ENCODE measurements at regions not wholly inside any gene's neighbourhood (a gene's known extent, or its start where the extent isn't known, plus 50 kb on each side); places are given as distances from the start of the nearest gene placed in this dataset.
"Not testable (repeated sequence)": the region's sequence is repeated elsewhere in the genome, so short reads cannot be mapped to it uniquely, and the experiment has no call there.

DNA sequence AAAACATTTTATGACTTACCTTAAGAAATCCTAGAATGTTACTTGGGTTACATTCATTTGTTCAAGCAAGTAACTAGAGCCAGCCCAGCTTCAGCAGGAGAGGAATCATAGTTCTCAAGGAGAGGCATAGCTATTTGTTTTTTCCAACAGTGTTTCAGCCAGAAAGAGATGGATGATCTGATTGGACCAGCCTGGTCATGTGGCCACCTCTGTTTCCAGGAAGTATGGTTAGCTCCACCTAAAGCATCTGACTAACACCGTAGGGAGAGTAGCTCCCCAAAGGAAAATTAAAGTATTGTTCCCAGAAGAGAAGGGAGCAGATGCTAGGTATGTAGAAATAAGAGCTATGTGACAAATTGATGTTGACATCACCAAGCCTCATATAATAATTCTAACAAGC, 417.1 kb downstream of the TAFA4 start:
- intact Hi-C loops (cut with micrococcal nuclease) = no loop called here
- Mint-ChIP-seq H3K27ac (no peak overlapping the region), H3K9me3 (no peaks in the 10 kb centered on the region), H3K4me1 (ENCODE audit: low read depth) (no peaks in the 10 kb centered on the region), H3K36me3 (ENCODE audit: low read depth) (no peaks in the 10 kb centered on the region), H3K27me3 (ENCODE audit: insufficient read depth) (no peaks in the 10 kb centered on the region), H3K4me3 (no peak overlapping the region)
- DNase-seq (ENCODE audit: low spot score) = no peak

DNA sequence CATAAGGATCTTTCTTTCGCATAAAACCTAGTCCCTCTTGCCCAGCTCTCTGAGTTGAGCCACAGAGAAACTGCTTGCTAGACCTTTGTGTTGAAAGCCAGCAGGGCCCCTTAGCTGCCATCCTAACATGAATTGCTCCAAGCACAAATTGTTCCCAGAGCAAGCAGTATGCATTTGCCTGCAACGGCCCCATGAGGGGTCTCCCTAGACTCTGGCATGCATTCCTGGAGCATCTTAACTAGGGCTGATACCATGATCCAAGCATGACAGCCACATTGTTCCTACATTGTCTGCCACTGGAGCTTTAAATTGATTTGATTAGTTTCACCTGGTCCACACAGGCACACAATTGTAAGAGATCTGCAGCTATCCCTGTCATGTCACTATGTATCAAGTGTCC, 428.1 kb downstream of the TAFA4 start:
- intact Hi-C loops (cut with micrococcal nuclease) = no loop called here
- DNase-seq (ENCODE audit: low spot score) = no peak
- Mint-ChIP-seq H3K27me3 (ENCODE audit: insufficient read depth) (no peaks in the 10 kb centered on the region), H3K27ac (no peak overlapping the region), H3K4me3 (no peak overlapping the region), H3K4me1 (ENCODE audit: low read depth) (no peaks in the 10 kb centered on the region), H3K36me3 (ENCODE audit: low read depth) (no peaks in the 10 kb centered on the region), H3K9me3 (peaks cover 7% of the 10 kb centered on the region)

DNA sequence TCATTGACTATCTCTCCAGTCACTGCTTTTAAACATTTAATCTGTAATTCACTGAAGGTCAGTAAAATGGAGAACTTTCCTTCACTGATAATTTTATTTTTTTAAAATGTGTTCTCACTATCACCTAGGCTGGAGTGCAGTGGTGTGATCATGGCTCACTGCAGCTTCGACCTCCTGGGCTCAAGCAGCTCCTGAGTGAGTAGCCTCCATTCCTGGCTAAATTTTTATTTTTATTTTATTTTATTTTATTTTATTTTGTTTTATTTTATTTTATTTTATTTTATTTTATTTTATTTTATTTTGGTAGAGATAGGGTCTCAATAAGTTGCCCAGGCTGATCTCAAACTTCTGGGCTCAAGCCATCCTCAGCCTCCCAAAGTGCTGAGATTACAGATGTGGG, 446.5 kb downstream of the TAFA4 start:
- H3K27me3 Mint-ChIP-seq (ENCODE audit: insufficient read depth); DNase-seq (ENCODE audit: low spot score); H3K27ac Mint-ChIP-seq; H3K9me3 Mint-ChIP-seq; H3K4me1 Mint-ChIP-seq (ENCODE audit: low read depth); H3K4me3 Mint-ChIP-seq; H3K36me3 Mint-ChIP-seq (ENCODE audit: low read depth); intact Hi-C loops (cut with micrococcal nuclease): not testable (repeated sequence)

DNA sequence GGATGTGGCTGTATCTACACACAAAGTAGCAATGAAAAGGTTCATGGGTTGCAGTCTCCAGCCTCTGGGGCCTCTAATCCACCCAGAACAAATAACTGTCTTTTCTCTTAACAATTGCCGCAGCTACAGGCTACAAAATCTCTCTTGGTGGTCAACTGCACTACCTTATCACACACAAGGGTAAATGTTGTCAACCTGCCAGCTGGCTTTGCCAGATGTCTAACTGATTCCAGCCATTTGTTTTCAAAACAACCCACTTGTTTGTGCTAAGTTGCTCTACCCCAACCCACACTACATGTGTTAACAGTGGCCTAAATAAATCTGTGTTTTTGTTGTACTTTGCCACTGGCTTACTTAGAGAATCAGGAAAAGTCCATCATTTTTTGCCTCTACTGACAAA, 447.3 kb downstream of the TAFA4 start:
- no peaks in the 10 kb centered on the region for H3K27me3 Mint-ChIP-seq (ENCODE audit: insufficient read depth)
- no peaks in the 10 kb centered on the region for H3K9me3 Mint-ChIP-seq
- no peak overlapping the region for H3K27ac Mint-ChIP-seq
- H3K4me1 Mint-ChIP-seq (ENCODE audit: low read depth) = no peaks in the 10 kb centered on the region
- DNase-seq (ENCODE audit: low spot score) = no peak
- H3K4me3 Mint-ChIP-seq = no peak overlapping the region
- intact Hi-C loops (cut with micrococcal nuclease) = no loop called here
- H3K36me3 Mint-ChIP-seq (ENCODE audit: low read depth) = no peaks in the 10 kb centered on the region

DNA sequence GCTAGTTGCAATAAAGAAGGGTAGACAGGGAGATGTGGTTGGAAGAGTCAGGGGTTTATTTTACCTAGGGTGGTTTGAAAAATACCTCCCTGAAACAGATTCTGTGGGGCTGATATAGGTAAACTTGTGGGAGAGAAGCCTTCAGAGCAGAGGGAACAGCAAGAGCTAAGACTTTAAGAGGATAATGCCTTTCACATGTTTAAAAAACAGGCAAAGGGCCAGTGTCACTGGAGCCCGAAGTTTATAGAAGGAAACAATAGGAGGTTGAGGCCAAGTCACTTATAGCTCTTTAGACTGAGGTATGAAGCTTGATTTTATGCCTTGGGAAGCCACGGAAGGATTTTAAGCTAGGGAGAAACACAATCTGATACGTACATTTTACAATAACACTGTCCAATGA, 448.7 kb downstream of the TAFA4 start:
- H3K4me1 Mint-ChIP-seq (ENCODE audit: low read depth) = no peaks in the 10 kb centered on the region
- intact Hi-C loops (cut with micrococcal nuclease) = no loop called here
- no peak overlapping the region for H3K4me3 Mint-ChIP-seq
- H3K27ac Mint-ChIP-seq = no peak overlapping the region
- no peak for DNase-seq (ENCODE audit: low spot score)
- H3K36me3 Mint-ChIP-seq (ENCODE audit: low read depth) = no peaks in the 10 kb centered on the region
- H3K27me3 Mint-ChIP-seq (ENCODE audit: insufficient read depth) = no peaks in the 10 kb centered on the region
- H3K9me3 Mint-ChIP-seq = peaks cover 4% of the 10 kb centered on the region

DNA sequence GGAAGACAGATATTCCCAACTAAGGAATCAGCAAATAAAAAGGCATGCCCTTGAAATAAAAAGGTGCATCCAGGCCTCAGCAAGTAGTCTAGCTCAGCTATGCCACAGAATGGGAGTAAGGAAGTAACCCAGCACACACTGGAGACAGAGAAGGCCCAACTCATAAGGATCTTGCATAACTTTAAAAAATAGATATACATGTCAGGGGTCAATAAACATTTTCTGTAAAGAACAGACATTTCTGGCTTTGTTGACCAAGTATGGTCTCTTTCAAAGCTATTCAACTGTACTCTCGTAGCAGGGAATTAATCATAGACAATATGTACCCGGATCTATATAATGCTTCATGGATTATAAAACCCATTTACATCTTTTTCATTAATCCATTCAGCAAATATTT, 449.3 kb downstream of the TAFA4 start:
- intact Hi-C loops (cut with micrococcal nuclease) = no loop called here
- H3K36me3 Mint-ChIP-seq (ENCODE audit: low read depth) = no peaks in the 10 kb centered on the region
- no peak for DNase-seq (ENCODE audit: low spot score)
- H3K4me1 Mint-ChIP-seq (ENCODE audit: low read depth) = no peaks in the 10 kb centered on the region
- no peak overlapping the region for H3K27ac Mint-ChIP-seq
- peaks cover 4% of the 10 kb centered on the region for H3K9me3 Mint-ChIP-seq
- H3K27me3 Mint-ChIP-seq (ENCODE audit: insufficient read depth) = no peaks in the 10 kb centered on the region
- H3K4me3 Mint-ChIP-seq = no peak overlapping the region

DNA sequence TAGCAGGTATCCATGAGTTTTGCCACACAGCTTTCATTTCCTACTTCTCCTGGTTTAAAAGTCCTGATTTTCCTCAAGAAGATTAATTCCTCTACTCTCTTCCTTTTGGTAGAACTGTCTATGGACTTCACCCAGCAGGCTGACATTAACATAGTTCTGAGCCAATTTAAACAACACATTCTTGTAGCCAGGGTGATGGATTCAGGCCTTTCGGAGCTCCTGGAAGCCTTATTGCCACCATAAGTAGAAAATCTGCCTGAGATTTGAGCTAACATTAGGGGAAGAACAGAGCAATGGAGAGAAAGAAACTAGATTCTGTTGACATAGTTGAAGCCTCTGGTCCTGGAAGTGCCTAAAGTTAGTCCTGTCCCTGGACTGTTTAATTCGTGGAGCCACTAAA, 449.8 kb downstream of the TAFA4 start:
- intact Hi-C loops (cut with micrococcal nuclease) = no loop called here
- no peaks in the 10 kb centered on the region for H3K36me3 Mint-ChIP-seq (ENCODE audit: low read depth)
- H3K4me1 Mint-ChIP-seq (ENCODE audit: low read depth) = no peaks in the 10 kb centered on the region
- DNase-seq (ENCODE audit: low spot score) = no peak
- peaks cover 4% of the 10 kb centered on the region for H3K9me3 Mint-ChIP-seq
- no peaks in the 10 kb centered on the region for H3K27me3 Mint-ChIP-seq (ENCODE audit: insufficient read depth)
- no peak overlapping the region for H3K4me3 Mint-ChIP-seq
- H3K27ac Mint-ChIP-seq = no peak overlapping the region

DNA sequence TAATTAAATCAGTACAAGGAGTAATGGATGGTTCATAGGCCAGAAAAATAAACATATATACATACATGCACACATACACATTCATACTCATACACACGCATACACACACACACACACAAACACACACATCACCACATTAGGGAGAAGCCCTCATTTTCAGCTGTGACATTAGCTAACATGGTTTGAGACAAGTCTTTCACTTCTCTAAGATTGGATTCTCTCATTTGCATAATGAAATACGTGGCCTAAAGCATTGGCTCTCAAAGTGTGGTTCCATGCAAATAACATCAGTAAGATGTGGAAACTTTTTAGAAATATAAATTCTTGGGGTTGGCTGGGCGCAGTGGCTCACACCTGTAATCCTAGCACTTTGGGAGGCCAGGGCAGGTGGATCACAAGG, 452.6 kb downstream of the TAFA4 start:
- Mint-ChIP-seq H3K36me3 (ENCODE audit: low read depth) (no peaks in the 10 kb centered on the region), H3K27me3 (ENCODE audit: insufficient read depth) (no peaks in the 10 kb centered on the region), H3K4me1 (ENCODE audit: low read depth) (no peaks in the 10 kb centered on the region), H3K27ac (no peak overlapping the region), H3K4me3 (no peak overlapping the region), H3K9me3 (peaks cover 4% of the 10 kb centered on the region)
- intact Hi-C loops (cut with micrococcal nuclease) = no loop called here
- no peak for DNase-seq (ENCODE audit: low spot score)

DNA sequence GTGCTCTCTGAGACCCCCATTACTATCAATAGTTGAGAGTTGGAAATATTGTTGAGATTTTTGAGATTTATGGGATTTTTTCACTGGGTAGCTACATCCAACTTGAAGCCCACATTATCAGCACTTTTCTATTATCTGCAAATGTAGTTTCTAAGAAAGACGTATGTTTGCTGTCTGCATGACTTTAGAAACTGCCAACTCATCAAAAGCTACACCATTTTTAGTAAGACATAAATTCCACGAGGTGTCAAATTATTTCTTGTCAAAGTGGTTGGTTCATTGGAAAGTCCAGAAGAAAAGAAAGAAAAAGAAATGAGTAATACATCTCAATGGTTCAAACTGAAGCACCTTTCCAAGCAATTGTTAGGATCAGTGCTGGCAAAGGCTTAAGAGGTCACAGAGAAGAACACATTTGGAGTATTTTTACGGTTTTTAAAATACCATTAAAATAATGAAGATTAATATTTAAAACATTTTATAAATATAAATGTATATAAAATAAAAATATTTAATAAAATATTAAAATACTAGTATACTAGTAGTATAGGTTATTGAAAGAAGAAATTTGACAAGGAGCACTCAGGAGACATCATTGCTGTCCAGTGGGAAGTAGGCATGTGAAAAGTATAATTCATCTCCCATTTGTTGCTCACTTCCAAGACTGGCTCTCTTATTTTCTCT, 463.5 kb downstream of the TAFA4 start:
- Mint-ChIP-seq H3K27ac (no peak overlapping the region), H3K27me3 (ENCODE audit: insufficient read depth) (no peaks in the 10 kb centered on the region), H3K4me1 (ENCODE audit: low read depth) (no peaks in the 10 kb centered on the region), H3K9me3 (no peaks in the 10 kb centered on the region), H3K36me3 (ENCODE audit: low read depth) (no peaks in the 10 kb centered on the region), H3K4me3 (no peak overlapping the region)
- intact Hi-C loops (cut with micrococcal nuclease) = no loop called here
- no peak for DNase-seq (ENCODE audit: low spot score)

DNA sequence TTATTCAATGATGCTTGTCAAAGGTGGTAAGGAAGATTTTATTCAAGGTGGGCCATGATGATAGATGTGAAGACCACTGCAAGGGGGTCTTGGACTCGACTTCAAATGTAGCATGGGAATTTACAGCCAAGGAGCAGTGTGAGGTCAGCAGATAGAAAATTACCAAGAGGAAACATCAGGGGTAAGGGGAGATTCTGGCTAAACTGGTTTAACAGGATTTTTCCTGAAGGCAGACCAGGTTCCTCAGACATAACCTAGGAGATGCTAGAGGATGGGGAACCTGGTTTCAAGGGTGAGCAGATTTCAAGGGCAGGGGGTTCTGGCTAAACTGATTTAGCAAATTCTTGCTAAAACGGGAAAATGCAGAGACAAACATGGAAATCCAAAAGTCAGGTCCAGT, 464.9 kb downstream of the TAFA4 start:
- Mint-ChIP-seq H3K27ac (no peak overlapping the region), H3K9me3 (peaks cover under 1% of the 10 kb centered on the region), H3K4me1 (ENCODE audit: low read depth) (no peaks in the 10 kb centered on the region), H3K36me3 (ENCODE audit: low read depth) (no peaks in the 10 kb centered on the region), H3K4me3 (no peak overlapping the region), H3K27me3 (ENCODE audit: insufficient read depth) (no peaks in the 10 kb centered on the region)
- DNase-seq (ENCODE audit: low spot score) = no peak
- intact Hi-C loops (cut with micrococcal nuclease) = no loop called here

DNA sequence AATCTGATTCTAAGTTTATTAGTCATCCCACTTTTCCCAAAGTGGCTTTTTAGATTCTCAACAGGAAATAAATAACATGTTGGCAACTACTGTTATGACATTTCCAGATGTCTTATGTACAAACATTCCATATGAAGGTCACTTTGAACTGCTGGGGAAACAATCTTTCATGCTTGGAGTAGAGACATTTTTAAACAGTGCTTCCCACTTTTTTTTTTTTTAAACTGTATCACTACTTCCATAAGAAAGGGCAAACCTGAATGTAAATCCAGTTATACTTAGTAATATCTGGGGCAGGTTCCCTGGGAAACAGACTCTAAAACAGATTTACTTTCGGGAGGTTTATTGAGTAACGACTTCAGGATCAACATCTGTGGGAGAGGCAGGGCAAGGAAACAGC, 473.8 kb downstream of the TAFA4 start:
- H3K27ac Mint-ChIP-seq = no peak overlapping the region
- intact Hi-C loops (cut with micrococcal nuclease) = no loop called here
- H3K4me1 Mint-ChIP-seq (ENCODE audit: low read depth) = no peaks in the 10 kb centered on the region

DNA sequence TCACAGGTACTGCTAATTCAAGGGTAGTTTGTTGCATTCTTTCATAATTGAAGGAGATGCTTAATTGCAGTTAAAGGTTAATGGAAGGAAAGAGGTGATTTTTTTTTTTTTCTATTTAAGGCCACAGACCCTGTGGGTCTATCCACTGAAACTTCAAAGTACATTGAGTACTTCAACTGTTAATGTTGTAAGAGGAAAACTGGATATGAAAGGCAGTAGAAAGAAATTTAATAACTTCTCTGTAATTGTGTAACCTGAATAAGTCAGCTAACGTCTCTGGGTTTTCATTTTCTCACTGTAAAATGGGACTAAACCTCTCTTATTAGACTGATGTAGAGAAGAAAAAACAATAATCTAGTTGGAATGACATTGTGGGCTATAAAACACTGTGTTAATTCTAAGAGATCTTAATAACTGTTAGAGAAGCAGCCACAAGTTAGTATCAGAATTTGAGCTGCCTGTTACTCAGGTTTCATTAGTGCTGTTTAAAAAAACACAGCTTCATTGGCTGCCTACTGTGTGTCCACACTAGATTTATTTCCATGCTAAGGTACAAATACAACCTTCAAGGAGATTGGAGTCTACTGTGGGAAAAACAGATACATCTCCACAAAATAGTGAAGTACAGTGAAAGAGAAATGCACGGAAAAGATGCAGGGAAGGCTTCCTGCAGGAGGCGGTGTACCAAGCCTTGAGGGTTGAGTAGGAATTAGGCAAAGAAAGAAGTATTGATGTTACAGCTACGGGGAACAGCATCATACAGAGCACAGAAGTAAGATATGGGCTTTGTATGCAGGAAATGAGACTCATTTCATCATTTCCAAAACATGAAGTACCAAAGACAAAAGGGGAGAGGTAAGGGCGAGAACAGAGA, 483.6 kb downstream of the TAFA4 start:
- no peak overlapping the region for H3K4me3 Mint-ChIP-seq
- no peaks in the 10 kb centered on the region for H3K36me3 Mint-ChIP-seq (ENCODE audit: low read depth)
- peaks cover 3% of the 10 kb centered on the region for H3K9me3 Mint-ChIP-seq
- peaks cover 2% of the 10 kb centered on the region for H3K27me3 Mint-ChIP-seq (ENCODE audit: insufficient read depth)
- intact Hi-C loops (cut with micrococcal nuclease) = no loop called here
- no peak for DNase-seq (ENCODE audit: low spot score)
- H3K4me1 Mint-ChIP-seq (ENCODE audit: low read depth) = no peaks in the 10 kb centered on the region
- no peak overlapping the region for H3K27ac Mint-ChIP-seq

More for the DNA sequence above, 473.8 kb downstream of the TAFA4 start:
- Mint-ChIP-seq H3K4me3 (no peak overlapping the region), H3K27me3 (ENCODE audit: insufficient read depth) (no peaks in the 10 kb centered on the region), H3K9me3 (peaks cover 13% of the 10 kb centered on the region), H3K36me3 (ENCODE audit: low read depth) (no peaks in the 10 kb centered on the region)
- DNase-seq (ENCODE audit: low spot score) = no peak

DNA sequence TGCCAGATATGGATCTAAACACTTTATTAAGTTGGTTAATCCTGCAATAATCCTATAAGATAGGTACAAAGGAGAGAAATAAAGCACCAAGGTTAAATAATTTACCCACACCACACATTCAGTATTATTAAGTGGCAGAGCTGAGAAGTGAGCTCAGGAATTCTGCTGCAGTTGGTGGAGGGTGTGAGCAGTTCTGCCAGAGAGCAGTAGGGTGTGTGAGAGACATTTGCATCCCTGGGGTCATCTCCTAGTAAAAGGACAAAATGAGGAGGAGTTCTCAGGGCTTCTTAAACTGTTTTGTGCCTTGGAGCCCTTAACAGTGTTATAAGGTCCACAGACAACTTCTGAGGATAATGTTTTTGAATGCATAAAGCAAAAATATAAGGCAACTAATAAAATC, 484.5 kb downstream of the TAFA4 start:
- Mint-ChIP-seq H3K4me3 (no peak overlapping the region), H3K27me3 (ENCODE audit: insufficient read depth) (peaks cover 2% of the 10 kb centered on the region), H3K9me3 (peaks cover 3% of the 10 kb centered on the region), H3K36me3 (ENCODE audit: low read depth) (no peaks in the 10 kb centered on the region), H3K4me1 (ENCODE audit: low read depth) (no peaks in the 10 kb centered on the region), H3K27ac (no peak overlapping the region)
- intact Hi-C loops (cut with micrococcal nuclease) = no loop called here
- DNase-seq (ENCODE audit: low spot score) = no peak
